SHP77 treated with DMSO at 0.1 percent for 48 hours (cell line): ENCODE measurements at regions not wholly inside any gene's neighbourhood (a gene's known extent, or its start where the extent isn't known, plus 50 kb on each side); places are given as distances from the start of the nearest gene placed in this dataset.

Source experiments
- DNase-seq: peaks from one replicate; lab custom pipeline; 2025; lab: John Stamatoyannopoulos, UW

DNA sequence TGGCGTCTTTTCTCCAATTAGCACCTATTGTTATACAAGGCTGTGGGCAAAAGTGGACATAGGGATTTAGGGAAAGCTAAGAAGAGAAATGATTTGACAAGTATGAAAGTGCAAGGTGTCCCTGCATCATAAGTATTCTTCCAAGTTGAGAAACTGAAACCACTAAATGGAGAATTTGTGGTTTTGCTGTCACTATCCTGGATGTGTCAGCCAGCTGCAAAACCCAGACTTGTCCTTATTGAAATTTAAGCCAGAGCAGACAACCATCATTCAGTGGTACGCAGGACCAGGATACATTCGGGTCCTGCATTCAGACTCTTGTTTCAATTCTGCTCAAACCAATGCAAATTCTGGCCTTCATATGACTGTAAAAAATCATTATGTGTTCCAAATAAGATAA, 384.8 kb upstream of the TGFBR2 start:
- no peak for DNase-seq

DNA sequence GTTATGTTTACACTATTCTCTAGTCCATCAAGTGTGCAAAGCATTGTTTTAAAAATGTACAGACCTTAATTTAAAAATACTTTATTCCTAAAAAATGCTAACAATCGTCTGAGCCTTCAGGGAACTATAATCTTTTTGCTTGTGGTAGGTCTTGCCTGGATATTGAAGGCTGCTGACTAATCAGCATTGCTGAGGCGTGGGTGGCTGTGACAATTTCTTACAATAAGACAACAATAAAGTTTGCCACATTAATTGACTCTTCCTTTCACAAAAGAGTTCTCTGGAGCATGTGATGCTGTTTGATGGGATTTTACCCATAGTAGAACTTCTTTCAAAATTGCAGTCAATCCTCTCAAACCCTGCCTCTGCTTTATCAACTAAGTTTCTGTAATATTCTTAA, 384.0 kb upstream of the TGFBR2 start:
- DNase-seq, result no peak

DNA sequence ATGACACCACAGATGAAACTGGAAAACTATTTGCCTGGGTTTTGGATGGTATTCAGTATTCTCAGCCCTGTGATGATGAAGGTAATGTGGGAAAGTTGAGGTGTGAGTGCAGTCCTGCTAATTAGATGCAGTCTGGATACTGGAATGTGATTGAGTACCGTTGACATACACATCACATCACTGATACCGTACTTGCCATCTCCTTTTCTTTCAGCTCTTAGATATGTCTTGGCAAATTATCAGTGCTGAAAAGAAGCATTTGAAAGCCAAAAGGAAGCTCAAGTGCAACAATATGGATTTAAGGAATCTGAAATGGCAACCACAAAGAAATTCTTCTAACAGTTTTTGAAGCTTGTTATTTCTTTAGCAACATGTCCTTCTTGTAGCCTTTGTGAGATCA, 381.4 kb upstream of the TGFBR2 start:
- DNase-seq, result no peak

DNA sequence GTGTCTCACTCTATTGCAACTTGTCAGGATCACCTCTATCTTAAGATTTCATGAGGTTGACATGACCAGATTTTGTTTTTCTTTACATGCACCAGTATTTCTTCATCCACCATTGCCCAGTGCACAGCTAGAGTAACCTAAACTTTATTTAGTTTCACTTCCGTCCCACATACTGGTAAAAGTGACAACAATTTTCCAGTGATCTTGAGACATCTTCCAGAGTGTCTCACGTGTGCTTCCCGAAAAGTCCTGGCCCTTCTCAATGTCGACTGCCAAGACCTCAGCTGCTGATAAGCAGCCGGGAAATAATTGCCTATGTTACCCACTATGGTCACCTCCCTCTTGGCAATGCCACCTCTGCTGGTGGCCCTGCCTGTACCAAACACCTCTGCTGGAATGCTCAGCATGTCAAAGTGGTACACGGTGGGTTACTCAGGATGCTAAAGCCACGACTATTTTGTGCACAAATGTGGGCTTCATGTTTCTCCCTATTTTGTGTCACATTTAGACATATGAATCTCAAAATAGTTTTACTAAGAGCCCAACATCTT, 379.7 kb upstream of the TGFBR2 start:
- DNase-seq, result no peak

DNA sequence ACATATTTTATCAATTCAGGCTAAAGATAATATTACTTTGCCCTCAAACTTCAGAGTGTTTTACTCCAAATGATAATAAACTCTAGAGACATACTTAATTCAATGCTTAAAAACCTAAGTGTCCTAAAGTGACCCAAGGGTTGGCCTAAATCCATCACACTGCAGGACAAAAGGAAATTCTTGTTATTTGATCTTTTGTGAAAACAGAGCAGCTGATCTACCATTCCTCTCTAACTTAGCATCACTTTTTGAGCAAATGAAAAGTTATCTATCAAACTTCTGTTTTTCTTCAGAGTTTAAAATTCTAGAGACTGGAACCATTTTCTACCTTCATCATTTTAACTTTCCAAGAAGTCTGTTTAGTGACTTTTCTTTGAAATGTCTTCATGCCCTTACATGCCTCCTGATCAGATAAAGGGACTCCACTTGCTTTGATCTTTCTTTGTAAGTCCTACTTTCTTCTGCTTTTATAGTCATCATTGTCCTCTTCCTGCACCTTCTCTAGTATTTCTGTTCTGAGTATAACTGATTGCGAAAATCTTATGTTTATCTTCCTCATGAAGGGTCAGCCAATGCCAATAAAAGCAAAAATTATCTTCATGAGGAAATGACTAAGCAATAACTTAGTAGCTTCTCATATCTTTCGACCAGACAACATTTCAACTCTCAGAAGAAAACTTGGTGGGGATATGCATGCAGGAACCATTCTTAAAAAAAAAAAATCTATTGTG, 378.7 kb upstream of the TGFBR2 start:
- DNase-seq, result no peak

DNA sequence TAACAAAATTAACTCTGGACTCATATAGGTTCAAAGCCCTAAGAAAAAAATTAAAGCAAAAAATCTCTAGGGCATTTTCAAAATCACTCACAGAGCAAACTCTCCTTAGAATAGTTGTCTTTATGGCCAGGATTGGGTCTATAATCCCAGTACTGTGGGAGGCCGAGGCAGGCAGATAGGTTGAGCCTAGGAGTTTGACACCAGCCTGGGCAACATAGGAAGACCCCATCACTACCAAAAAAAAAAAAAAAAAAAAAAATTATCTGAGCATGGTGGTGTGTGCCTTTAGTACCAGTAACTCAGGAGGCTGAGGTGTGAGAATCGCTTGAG, 378.1 kb upstream of the TGFBR2 start:
- DNase-seq, result no peak

DNA sequence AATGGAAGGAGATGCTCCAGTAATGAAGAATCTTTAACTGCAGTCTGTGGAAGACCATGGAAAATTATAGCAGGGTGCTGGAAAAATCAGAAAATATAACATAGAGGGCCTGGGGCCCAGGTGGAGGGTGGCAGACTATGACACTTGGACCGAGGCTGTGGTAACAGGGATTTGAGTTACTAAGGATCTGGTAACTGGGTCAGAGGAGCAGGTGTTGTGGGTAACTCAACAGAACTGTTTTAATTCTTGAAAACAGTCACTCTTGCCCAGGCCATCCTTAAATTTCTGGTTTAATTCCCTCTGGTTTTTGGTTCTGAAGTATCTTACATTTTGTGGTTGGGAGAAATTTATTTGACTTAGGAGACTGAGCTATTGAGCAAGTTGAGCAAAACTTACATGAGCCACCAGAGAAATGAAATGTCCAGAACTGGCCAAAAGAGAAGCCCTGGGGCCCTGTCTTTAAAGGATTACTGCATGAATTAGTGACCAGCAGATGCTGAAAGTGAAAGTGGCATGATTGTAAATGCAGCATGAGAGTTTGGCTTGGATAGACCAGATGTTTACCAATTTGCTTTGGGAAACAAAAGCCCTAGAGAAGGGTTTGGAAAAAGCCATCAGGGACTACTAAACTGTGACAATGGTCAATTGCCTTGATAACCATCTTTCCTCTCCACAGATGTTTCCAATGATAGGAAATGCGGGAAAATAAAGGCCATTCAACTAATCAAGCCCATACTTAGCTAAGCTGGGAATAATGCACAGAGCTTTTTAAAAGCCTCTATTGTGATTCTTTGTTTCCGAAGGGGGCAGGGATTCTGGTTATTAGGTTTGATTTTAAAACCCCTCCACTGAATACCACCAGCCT, 374.9 kb upstream of the TGFBR2 start:
- no peak for DNase-seq

DNA sequence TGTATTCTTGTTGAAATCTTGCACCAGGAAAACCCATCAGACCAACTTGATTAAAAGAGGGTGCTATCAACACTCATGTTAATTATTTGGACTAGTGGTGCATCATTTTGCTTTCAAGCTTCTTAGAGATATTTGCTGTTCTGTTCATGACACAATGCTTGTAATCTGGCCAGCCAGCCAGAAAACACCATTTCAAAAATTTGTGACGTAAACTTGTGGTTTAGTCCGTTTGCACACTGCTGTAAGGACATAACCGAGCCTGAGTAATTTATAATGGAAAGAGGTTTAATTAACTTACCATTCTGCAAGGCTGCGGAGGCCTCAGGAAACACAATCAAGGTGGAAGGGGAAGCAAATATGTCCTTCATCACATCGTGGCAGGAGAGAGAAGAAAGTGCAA, 374.3 kb upstream of the TGFBR2 start:
- DNase-seq, result no peak

DNA sequence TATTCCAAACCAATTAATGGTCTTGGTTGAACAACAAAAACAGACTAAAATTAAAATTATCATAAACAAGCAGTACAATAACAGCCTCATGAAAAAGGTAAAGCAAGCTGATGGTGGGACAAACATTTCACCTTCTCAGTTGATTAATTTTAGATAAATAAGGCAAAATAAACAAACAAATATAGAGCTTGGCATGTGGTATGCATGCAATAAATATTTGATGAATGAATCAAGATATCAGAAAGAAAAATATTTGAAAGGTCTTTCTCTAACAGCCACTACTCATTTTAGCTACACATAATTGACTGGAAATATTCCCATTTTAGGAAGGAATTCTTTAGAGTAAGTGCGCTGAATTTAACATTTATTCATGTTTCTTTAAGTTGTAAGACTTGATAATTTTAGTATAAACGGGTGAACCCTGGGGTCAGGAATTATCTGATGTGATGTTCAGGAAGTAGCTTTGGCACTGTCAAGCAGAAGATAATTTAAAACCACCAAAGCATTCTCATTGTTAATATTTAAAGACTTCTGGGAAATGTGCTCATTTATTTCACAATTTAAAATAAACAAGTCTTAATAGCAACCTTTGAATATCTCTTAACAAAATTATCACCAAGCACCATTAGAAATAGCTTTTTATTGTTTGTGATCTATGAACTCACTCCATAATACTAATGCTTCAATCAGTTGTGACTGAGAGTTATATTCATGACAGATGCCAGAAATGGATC, 372.3 kb upstream of the TGFBR2 start:
- no peak for DNase-seq

DNA sequence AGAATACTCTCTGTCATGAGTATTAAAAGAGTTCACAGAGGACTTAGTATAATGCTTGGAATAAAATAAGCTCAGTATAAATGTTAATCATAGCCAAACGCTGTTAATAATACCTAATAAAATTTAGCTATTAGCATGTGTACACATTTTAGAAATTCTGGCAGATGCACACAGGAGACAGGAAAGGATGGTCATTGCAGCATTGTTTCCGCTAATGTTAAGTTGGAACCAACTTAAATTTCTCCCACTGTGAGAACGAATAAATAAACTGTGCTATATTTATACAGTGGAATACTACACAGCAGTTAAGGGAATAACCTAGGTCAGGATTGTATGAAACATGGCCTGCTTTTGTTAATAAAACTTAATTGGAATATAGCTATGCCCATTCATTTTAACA, 370.4 kb upstream of the TGFBR2 start:
- no peak for DNase-seq

DNA sequence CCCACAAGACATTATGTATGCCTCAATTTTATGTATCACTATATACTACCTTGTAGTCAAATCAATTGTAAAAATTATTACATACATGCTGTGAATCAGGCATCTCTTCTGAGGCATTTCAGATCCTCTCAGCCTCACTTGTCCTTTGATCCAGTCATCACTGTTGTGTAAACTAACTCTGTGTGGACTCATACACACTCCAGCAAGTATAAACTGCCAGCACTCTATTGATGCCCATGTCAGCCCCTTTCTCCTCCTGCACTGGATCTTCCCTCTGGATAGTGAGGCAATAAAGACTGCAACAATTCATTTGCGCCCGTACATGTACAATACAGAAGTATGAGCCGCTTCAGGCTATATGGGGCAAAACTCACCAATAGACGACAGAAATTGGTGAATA, 364.7 kb upstream of the TGFBR2 start:
- DNase-seq, result no peak

DNA sequence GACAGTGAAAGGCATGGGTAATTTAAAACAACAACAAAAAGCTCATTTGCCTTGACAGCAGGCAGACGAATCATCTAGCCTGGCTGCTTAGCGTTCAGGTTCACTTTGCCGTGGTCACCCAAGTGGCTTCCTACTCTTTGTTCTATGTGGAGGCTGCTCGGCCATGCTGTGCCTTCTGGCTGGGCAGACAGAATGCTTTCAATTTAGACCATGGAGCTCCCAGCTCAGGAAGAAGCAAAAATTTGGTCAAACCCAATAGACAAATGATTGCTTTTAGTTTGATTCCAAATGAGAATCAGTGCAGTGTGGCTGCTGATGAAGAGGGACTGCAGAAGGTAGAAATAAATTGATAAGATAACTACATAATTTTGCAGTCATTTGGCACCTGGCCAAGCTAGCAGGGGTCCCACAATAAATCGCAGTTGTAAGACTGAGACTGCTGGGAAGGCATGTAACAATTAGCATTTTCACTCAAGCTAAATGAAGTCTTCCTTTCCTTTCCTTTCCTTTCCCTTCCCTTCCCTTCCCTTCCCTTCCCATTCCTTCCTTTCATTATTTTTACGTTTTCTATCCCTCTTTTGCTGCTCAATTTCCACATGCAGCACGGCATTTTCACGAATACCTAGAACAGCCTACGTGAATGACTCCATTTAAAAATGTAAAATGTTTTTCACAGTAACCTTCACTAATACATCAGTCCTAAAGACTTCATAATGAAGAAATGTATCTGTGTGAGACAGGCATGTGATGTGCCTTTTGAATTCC, 360.4 kb upstream of the TGFBR2 start:
- DNase-seq, result no peak

DNA sequence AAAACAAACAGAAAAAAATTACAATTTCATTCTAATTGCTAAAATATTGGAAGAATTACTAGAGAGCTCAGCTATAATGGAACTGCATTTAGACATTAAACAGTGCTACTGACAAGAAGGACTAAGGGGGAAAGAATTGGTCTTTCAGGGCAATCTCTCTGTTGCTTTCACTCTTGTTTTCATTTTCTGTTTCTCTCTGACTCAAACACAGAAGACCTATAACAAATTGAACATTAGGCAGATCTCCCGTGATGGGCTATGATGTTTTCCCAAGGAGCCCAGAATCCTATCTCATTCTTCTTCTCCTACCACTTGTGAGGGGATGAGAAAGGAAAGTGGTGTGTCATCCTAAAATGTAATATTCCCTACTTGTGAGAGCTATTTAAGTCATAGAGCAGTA, 358.0 kb upstream of the TGFBR2 start:
- DNase-seq, result no peak

DNA sequence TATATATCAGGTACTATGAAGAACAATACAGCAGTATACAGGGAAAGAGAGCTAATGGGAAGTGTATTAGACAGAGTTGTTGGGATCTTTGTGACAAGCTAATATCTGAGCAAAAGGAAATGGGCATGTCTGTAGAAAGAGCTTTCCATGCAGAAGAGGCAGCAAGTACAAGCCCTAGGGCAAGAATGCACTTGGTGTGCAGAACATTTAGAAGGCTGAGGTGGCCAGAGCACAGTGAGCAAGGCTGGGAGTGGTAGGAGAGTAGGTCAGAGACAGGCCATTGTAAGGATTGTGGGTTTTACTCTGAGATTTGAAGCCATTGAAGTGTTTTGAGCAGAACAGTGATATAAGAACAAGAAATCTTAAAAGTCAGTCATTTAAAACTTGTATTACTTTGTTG, 353.9 kb upstream of the TGFBR2 start:
- no peak for DNase-seq

DNA sequence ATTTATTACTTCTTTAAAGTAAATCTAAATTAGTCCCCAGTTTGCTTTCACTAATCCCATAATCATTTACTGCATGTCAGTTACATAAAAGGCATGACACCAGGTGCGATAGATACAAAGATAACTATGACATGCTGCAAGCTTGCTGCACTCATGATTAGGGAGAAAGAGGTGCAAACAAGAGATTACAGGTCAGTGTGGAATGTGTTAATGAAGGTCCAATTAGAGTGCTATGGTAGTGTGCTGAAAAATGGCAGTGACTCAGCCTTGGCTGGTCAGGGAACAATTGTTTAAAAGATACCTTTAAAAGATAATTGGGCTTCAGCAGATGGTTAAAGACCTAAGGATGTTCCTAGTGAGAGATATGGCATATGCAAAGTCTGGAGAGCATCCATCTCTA, 352.6 kb upstream of the TGFBR2 start:
- DNase-seq, result no peak

DNA sequence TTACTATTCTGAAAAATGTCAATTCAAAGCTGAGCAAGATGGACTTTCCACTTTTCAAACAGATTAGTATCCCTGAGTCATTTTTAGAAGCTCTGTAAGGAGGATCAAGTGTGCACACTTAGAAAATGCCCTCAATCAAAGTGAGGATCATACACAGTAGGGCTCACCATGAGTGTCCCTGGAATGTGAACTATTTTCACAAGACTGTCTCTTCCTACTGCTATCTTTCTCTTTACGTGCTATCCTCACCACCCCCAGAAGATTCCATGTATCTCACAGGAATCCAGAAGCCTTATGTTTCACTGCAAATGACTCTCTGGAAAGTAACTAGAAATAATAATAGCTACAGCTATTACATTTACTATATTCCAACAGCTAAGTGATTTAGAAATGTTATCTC, 349.9 kb upstream of the TGFBR2 start:
- no peak for DNase-seq

DNA sequence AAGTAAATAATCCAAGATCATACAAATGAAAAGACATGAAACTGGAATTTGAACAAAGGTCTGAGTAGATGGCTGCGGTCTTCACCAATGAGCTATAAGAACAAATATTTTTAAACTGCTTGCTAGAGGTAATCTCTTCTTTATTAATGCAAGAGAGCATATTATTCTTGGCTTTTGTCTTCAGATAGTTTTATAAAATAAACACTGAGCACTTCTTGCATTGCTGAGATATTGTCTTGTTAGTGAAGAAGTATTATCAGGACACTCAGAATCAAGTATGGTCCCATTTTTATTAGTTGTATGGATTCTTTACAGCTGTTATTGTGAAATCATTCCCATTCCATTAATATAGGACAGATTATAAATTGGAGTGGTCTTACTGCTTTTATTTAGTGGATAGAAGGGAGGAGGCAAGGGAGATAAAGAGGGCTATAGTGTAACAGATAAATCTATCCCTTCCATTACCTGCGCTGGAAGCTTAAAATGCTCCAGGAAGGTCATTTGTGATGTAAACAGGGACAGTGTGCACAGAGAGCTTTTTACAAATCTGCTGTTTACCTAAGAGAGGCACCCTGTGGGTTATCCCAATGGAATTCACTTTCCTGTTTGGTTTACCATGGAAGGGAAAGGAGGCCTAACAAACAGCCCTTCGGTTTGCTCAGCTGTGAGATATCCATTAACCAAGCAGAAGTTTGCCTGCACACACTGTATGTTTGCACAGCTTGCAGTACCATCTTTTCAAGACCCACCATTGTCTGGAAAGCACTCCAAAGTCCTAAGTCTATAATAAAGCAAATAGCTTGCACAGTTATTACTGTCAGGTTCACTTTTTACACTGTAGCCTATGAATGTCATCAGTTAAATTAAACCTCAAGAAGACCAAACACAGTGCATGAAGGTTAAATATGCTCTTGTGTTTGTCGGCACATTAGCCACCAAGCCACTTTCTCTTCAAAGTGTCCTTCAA, 347.7 kb upstream of the TGFBR2 start:
- DNase-seq, result peak; percentile 98

DNA sequence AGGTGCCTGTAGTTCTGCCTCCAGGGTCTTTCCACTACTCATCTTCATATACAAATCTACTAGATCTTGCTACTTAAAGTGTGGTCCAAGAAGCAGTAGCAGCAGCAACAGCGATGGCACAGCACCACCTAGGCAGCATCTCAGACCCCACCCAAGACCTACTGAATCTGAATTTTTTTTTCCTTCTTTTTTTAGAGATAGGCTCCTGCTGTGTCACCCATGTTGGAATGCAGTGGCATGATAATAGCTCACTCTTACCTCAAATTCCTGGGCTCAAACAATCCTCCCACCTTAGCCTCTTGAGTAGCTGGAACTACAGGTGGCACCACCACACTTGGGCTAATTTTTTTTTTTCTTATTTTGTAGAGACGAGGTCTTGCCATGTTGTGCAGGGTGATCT, 346.7 kb upstream of the TGFBR2 start:
- peak; percentile 43 for DNase-seq

DNA sequence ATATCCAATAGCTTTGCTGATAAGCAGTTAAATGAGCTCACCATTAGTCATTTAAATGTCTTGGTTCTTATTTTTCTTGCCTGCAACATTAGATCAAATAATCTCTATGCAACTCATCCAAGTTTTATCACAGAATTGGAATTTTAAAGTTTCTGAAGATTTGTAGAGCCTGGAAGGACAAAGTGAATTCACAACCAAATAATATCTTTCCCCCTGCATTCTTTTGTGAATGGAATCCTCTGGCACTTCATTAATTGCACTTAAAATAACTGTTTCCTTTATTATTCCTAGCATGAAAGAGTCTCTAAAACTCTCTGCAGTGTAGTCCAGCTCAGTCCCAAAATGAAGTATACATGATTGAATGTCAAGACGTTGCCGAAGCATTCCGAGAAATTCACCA, 345.6 kb upstream of the TGFBR2 start:
- no peak for DNase-seq

DNA sequence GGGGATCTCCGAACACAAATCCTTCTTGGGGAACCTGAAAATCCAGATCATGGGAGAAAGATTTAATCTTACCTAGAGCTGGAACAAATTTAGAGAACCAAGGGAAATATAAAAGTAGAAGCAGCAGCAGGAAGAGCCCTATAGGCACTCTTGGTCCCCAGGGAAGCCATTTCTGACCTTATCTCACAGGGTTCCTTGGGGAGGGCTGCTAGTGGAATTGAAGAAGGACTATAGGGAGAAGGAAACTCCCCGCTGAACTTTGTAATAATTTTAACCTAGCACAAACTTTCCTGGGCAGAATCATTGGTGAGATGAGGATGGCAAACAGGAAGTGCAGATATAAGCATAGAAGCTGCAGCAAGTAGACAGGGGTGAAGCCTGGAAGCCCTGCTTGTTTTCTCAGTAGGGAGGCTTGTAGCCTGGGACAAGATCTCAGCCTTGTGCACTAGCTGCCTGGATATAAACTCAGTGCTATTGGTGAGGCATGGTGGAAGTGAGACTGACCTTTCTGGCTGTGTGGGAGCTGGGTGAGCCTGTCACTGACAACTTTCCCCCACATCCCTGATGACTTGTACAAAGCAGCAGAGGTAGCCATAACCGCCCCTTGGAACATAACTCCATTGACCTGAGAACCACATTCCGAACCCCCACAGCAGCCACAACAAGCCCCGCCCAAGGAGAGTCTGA, 343.0 kb upstream of the TGFBR2 start:
- no peak for DNase-seq
